ENCODE measurements at regions not wholly inside any gene's neighbourhood (a gene's known extent, or its start where the extent isn't known, plus 50 kb on each side); places are given as distances from the start of the nearest gene placed in this dataset.

DNA sequence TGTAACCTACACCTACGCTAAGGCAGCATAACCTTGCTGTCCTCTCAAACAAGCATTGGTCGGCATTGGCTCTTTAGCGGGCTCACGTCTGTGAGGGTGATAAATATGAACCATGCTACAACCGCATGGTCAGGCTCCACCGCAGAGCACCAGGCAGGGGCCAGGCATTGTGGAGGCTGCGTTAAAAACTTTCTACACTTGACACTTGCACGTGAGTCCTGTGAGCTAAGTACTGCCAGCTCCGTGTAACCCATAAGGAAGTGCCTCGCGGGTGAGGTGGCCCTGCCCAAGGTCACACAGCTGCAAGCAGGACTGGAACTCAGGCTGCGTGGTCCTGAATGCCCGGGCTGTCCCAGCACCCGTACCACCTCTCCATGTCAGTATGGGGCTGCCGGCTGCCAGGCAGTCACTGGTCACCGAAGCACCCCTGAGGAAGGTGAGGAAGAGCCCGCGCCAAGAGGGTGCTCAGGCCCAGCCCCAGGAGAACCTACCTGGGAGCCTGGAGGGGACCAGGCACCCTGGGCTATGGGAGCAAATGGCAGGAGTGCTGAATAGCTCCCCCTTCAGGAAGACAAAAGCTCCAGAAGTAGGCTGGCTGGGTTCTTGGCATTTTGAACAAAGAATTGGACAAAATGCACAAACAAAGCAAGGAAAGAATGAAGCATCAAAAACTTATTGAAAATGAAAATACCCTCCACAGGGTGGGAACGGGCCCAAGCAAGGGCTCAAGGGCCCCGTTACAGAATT is 271.1 kb upstream of the RAB6C start:
- Histone ChIP-seq H3K9me3 (ENCODE audit: control insufficient read depth, insufficient read depth, low read length) (no peaks in the 10 kb centered on the region), H3K36me3 (ENCODE audit: control insufficient read depth, insufficient read depth, low read length) (no peaks in the 10 kb centered on the region), H3K4me3 (ENCODE audit: low read depth, low read length) (no peak overlapping the region), H3K27me3 (ENCODE audit: control insufficient read depth, insufficient read depth, low read length) (no peaks in the 10 kb centered on the region), H3K4me1 (ENCODE audit: control insufficient read depth, insufficient read depth, low read length) (peaks cover 3% of the 10 kb centered on the region), H3K9ac (ENCODE audit: low read depth, low read length) (no peak overlapping the region)

DNA sequence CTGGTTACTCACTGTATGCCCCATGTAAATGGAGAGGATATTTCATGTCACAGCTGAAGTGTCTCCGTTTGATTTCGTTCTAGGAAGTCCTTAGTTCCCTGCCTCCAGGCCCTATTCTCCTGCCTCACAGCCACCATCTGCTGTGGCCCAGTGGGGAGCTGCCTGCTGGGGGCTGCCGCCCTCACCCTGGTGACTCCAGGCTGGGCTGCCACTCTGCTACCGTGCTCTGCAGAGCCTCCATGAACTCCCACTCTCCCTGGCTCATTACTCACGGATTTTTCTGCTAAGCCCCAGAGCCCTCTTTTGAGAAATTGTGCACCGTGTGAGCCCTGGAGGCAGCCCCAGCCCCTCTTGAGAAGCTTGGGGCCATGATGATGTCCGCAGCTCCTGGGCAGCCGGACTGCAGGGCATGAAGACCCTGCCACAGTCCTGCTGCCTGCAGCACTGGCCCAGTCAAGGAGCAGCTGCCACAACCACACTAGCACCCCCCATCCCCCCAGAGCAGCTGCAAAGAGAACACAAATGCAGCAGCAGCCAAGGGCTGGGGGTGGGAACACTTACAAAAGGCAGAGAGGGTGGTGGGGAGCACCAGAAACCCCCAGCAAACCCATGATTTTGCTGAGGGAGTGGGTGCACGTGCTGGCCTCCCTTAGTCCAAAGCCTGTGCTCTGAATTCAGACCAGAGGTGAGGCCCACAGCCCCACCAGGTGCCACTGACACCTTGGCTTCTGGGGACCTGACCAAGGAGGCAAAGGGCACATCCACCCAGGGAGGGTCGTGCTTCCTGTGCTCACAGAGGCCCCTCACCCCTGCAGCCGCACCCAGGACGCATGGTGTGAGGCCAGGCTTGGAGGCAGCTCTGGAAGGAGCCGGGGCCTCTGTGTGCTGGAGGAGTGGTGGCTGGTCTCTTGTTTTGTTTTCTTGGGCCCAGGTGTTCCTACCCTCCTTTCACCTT is 270.2 kb upstream of the RAB6C start:
- H3K9ac ChIP-seq (ENCODE audit: low read depth, low read length): no peak overlapping the region
- H3K36me3 ChIP-seq (ENCODE audit: control insufficient read depth, insufficient read depth, low read length): no peaks in the 10 kb centered on the region
- no peaks in the 10 kb centered on the region for H3K9me3 ChIP-seq (ENCODE audit: control insufficient read depth, insufficient read depth, low read length)
- no peaks in the 10 kb centered on the region for H3K27me3 ChIP-seq (ENCODE audit: control insufficient read depth, insufficient read depth, low read length)
- H3K4me3 ChIP-seq (ENCODE audit: low read depth, low read length): no peak overlapping the region
- peaks cover 3% of the 10 kb centered on the region for H3K4me1 ChIP-seq (ENCODE audit: control insufficient read depth, insufficient read depth, low read length)

GRCh38 chr2:129709956-129710598 is 269.4 kb upstream of the RAB6C start:
- H3K4me3 ChIP-seq (ENCODE audit: low read depth, low read length): no peak overlapping the region

DNA sequence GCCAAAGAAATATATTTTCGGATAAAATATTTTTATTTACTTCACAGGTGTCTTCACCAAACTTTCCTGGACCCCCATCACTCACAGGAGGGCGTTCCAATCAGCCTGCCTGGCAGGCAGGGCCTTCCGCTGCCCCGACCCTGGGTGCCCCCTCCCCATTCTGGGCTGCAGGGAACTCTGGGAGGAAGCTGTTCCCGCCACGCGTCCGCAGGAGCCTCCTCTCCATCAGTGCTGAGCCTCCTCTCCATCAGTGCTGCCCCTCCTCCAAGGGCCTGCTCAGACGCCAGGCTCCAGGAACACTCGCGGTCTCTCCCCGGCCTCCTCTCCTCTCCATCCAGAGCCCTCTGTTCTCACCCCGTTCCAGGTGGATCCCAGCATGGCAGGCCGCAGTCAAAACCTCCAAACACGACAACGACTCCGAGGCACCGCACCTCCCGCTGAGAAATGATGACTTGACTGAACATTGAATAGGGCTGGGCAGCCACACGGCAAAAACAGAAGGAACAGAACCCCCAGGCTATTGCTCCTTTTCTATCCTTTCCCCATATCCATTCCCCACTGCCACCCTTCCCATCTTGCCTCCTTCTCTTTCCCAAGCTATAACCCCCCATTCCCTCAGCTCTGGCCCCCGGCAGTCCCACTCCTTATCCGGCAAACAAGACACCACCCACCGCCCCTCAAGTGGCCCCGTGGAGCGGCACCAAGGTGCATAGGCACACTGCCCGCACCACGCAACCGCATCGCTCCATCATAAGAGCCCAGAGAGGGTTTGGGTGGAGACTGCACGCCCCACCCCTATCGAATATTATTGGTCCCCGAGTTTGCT is 268.6 kb upstream of the RAB6C start:
- Histone ChIP-seq H3K27me3 (ENCODE audit: control insufficient read depth, insufficient read depth, low read length) (no peaks in the 10 kb centered on the region), H3K9me3 (ENCODE audit: control insufficient read depth, insufficient read depth, low read length) (no peaks in the 10 kb centered on the region), H3K36me3 (ENCODE audit: control insufficient read depth, insufficient read depth, low read length) (no peaks in the 10 kb centered on the region), H3K9ac (ENCODE audit: low read depth, low read length) (no peak overlapping the region), H3K4me3 (ENCODE audit: low read depth, low read length) (no peak overlapping the region), H3K4me1 (ENCODE audit: control insufficient read depth, insufficient read depth, low read length) (peaks cover 3% of the 10 kb centered on the region)

More at GRCh38 chr2:129709956-129710598, 269.4 kb upstream of the RAB6C start:
- Histone ChIP-seq H3K36me3 (ENCODE audit: control insufficient read depth, insufficient read depth, low read length) (no peaks in the 10 kb centered on the region), H3K4me1 (ENCODE audit: control insufficient read depth, insufficient read depth, low read length) (peaks cover 3% of the 10 kb centered on the region), H3K27me3 (ENCODE audit: control insufficient read depth, insufficient read depth, low read length) (no peaks in the 10 kb centered on the region), H3K9me3 (ENCODE audit: control insufficient read depth, insufficient read depth, low read length) (no peaks in the 10 kb centered on the region), H3K9ac (ENCODE audit: low read depth, low read length) (no peak overlapping the region)

GRCh38 chr2:129711816-129712675 is 267.4 kb upstream of the RAB6C start:
- H3K9me3 ChIP-seq (ENCODE audit: control insufficient read depth, insufficient read depth, low read length): no peaks in the 10 kb centered on the region
- H3K27me3 ChIP-seq (ENCODE audit: control insufficient read depth, insufficient read depth, low read length): no peaks in the 10 kb centered on the region
- H3K4me1 ChIP-seq (ENCODE audit: control insufficient read depth, insufficient read depth, low read length): peaks cover 3% of the 10 kb centered on the region
- H3K4me3 ChIP-seq (ENCODE audit: low read depth, low read length): no peak overlapping the region
- no peaks in the 10 kb centered on the region for H3K36me3 ChIP-seq (ENCODE audit: control insufficient read depth, insufficient read depth, low read length)
- H3K9ac ChIP-seq (ENCODE audit: low read depth, low read length): no peak overlapping the region

GRCh38 chr2:129712676-129712985 is 266.8 kb upstream of the RAB6C start:
- no peak overlapping the region for H3K4me3 ChIP-seq (ENCODE audit: low read depth, low read length)
- H3K9me3 ChIP-seq (ENCODE audit: control insufficient read depth, insufficient read depth, low read length): no peaks in the 10 kb centered on the region
- peaks cover 3% of the 10 kb centered on the region for H3K4me1 ChIP-seq (ENCODE audit: control insufficient read depth, insufficient read depth, low read length)
- no peaks in the 10 kb centered on the region for H3K27me3 ChIP-seq (ENCODE audit: control insufficient read depth, insufficient read depth, low read length)
- H3K36me3 ChIP-seq (ENCODE audit: control insufficient read depth, insufficient read depth, low read length): no peaks in the 10 kb centered on the region
- H3K9ac ChIP-seq (ENCODE audit: low read depth, low read length): no peak overlapping the region

DNA sequence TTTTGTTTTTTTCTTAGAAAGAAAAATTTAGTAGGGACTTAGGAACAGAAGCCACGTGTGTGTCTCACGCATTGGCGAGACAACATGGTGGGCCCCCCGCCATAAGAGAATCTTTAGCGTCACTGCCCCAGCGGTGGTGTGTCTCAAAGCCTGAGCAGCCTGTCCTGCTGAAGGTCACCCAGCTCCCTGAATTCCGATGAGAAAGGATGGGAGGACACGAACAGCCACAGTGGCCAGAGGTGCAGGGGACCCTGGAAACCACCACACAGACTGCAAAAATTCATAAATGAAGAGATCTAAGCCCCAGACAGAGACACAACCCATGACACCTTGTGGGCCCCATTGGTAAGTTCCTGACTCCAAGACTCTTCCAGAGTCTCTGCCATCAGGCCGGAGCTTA is 266.1 kb upstream of the RAB6C start:
- H3K4me1 ChIP-seq (ENCODE audit: control insufficient read depth, insufficient read depth, low read length): peaks cover 3% of the 10 kb centered on the region
- no peaks in the 10 kb centered on the region for H3K9me3 ChIP-seq (ENCODE audit: control insufficient read depth, insufficient read depth, low read length)
- H3K9ac ChIP-seq (ENCODE audit: low read depth, low read length): no peak overlapping the region
- no peak overlapping the region for H3K4me3 ChIP-seq (ENCODE audit: low read depth, low read length)
- no peaks in the 10 kb centered on the region for H3K36me3 ChIP-seq (ENCODE audit: control insufficient read depth, insufficient read depth, low read length)
- no peaks in the 10 kb centered on the region for H3K27me3 ChIP-seq (ENCODE audit: control insufficient read depth, insufficient read depth, low read length)

DNA sequence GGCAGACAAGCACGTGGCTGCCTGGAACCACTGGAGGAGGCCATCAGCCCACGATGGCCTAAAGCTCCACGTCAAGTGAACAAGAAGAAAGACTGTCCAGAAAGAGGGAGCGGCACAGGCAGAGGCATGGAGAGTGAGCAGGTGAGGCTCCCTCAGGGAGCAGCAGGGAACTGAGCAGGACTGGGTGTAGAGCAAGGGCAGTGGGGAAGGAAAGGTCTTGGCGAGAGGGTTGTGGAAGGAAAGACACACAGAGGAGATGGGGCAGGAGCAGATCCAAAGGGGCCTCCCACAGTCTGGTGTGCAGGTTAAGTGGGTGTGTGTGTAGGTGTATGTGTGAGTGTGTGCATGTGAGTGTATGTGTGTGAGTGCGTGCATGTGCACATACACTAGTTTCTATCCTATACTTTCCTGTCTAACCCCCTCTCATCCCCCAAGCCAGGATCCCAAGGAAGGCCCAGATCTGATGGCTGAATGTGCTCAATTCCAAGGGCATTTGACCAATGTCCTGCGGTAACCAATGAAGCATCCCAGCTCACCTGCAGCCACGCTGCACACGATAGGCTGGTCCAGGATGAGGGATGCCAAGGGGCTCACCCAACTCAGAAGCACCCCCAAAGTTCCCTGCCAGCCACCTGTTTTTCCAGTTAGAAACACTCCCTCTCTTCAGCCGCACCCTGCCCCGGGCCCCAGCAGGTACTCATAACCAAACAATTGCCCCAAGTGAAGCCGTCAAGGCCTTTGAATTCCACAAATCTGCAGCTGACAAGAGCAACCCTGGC is 262.5 kb upstream of the RAB6C start:
- no peak overlapping the region for H3K4me3 ChIP-seq (ENCODE audit: low read depth, low read length)

DNA sequence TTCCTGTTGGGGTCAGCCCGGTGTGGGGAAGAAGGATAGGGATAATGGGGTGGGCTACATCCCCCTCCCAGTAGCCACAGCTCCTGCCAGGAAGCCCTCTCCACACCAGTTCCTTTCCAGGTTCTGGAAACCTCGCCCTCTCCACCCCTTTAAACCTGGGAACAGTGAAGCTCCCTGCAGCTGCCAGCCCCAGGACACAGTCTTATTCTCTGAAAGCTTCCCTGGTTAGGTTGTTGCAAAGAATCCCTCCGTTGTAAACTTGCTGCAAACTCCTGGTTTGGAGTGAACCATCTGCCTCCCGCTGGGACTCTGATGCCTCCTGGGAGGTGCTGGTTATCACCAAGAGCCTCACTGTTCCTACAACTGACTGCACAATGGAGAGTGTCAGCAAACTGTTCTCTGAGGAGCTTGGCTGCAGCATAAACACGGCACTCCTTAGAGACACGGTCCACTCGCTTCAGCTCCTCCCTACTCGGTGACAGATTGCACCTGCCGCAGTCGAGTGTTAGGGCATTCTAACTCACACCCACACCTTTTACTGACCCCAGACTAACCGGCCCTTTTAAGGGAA is 261.8 kb upstream of the RAB6C start:
- no peaks in the 10 kb centered on the region for H3K27me3 ChIP-seq (ENCODE audit: control insufficient read depth, insufficient read depth, low read length)
- H3K4me3 ChIP-seq (ENCODE audit: low read depth, low read length): no peak overlapping the region
- no peaks in the 10 kb centered on the region for H3K36me3 ChIP-seq (ENCODE audit: control insufficient read depth, insufficient read depth, low read length)
- H3K9me3 ChIP-seq (ENCODE audit: control insufficient read depth, insufficient read depth, low read length): no peaks in the 10 kb centered on the region
- H3K9ac ChIP-seq (ENCODE audit: low read depth, low read length): no peak overlapping the region
- H3K4me1 ChIP-seq (ENCODE audit: control insufficient read depth, insufficient read depth, low read length): no peaks in the 10 kb centered on the region

More for the DNA sequence above, 262.5 kb upstream of the RAB6C start:
- H3K27me3 ChIP-seq (ENCODE audit: control insufficient read depth, insufficient read depth, low read length): no peaks in the 10 kb centered on the region
- no peaks in the 10 kb centered on the region for H3K4me1 ChIP-seq (ENCODE audit: control insufficient read depth, insufficient read depth, low read length)
- H3K9me3 ChIP-seq (ENCODE audit: control insufficient read depth, insufficient read depth, low read length): no peaks in the 10 kb centered on the region
- no peak overlapping the region for H3K9ac ChIP-seq (ENCODE audit: low read depth, low read length)
- H3K36me3 ChIP-seq (ENCODE audit: control insufficient read depth, insufficient read depth, low read length): no peaks in the 10 kb centered on the region

- H3K27me3 ChIP-seq (ENCODE audit: control insufficient read depth, insufficient read depth, low read length): no peaks in the 10 kb centered on the region
- H3K36me3 ChIP-seq (ENCODE audit: control insufficient read depth, insufficient read depth, low read length): no peaks in the 10 kb centered on the region
- H3K4me3 ChIP-seq (ENCODE audit: low read depth, low read length): no peak overlapping the region
- no peaks in the 10 kb centered on the region for H3K9me3 ChIP-seq (ENCODE audit: control insufficient read depth, insufficient read depth, low read length)
- no peak overlapping the region for H3K9ac ChIP-seq (ENCODE audit: low read depth, low read length)
- no peaks in the 10 kb centered on the region for H3K4me1 ChIP-seq (ENCODE audit: control insufficient read depth, insufficient read depth, low read length)
Observed at GRCh38 chr2:129719335-129719734, 260.1 kb upstream of the RAB6C start.
